ENCODE measurements at regions not wholly inside any gene's neighbourhood (a gene's known extent, or its start where the extent isn't known, plus 50 kb on each side); places are given as distances from the start of the nearest gene placed in this dataset.
"Not testable (repeated sequence)": the region's sequence is repeated elsewhere in the genome, so short reads cannot be mapped to it uniquely, and the experiment has no call there.

DNA sequence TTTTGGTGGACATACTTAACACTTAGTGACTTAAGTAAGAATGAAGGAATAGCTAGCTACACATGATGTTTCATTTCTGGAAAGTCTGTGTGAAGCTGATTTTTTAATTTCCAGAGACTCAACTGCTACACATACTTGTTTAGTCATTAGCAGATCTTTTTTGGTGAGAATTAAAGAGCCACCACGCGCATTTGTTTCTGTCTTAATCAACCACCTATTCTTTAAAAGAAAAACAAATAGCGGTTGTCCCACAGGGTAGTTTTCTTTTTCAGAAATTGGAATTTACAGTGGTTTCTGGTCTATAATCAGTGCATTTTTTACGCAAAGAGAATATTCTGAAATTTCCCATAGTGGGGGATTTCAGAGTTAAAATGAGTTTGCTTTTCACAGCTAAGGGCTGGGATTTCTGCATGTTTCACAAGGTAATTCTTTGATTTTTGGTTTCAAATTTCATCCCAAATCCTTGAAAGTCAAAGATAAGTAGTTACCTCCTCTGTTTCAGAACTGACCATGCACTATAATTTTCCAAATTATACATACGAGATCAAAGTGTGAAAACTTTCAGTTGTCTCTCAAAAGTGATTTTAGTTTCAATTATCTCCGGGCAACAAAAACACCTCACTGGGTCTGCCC, 631.0 kb upstream of the GRM7 start:
- DNase-seq = no peak

GRCh38 chr3:6242104-6242503, 618.8 kb upstream of the GRM7 start:
- DNase-seq = no peak

DNA sequence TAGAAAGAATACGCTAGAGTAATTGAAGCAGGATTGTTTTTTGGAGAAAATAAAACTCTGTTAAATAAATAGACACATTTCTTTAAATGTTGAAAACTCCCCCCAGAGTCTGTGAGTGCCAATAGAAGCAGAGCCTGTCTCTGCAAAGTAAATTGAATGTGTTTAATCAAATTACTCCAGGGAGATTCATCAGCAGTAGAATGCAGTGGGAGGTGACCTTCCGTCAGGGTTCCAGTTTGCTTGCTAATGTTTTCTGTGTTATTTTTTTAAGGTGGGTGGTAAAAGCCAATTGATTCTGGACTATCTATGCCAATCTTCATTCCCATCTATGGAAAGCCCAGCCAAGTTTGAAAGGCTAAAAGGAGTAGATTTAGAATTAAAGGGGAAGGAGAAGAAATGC, 612.4 kb upstream of the GRM7 start:
- no peak for DNase-seq

GRCh38 chr3:6249679-6250078, 611.2 kb upstream of the GRM7 start:
- no peak for DNase-seq

DNA sequence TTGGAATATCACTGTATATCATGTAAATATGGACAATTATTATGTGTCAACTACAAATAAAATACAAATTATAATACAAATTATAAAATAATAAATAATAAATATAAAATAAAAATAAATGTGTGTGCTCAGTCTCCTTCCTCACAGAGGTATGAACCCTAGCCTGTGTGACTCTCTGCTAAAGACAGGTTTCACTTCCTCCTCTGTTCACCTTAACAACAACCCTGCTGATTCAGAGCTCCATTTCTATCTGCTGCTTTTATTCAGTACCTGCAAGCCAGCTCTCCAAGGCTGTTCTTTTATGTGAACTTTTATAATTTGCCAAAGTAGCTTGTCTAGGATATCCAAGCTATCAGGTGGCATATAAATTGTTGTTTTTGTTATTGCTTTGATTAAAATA, 610.7 kb upstream of the GRM7 start:
- no peak for DNase-seq

GRCh38 chr3:6251612-6252400, 609.1 kb upstream of the GRM7 start:
- DNase-seq = no peak

DNA sequence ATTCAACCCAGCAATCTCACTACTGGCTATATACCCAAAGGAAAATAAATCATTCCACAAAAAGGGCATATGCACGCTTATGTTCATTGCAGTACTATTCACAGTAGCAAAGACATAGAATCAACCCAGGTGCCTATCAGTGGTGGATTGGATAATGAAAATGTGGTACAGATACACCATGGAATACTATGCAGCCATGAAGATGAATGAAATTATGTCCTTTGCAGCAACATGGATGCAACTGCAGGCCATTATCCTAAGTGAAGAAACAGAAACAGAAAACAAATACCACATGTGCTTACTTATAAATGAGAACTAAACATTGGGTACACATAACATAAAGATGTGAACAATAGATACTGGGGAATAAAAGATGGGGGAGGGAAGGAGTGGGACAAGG, 606.4 kb upstream of the GRM7 start:
- no peak for DNase-seq

GRCh38 chr3:6255229-6255628, 605.7 kb upstream of the GRM7 start:
- no peak for DNase-seq

- DNase-seq = no peak
These were observed 600.2 kb upstream of the GRM7 start for GRCh38 chr3:6260551-6261191.

GRCh38 chr3:6262010-6262409, 598.9 kb upstream of the GRM7 start:
- DNase-seq = no peak

- no peak for DNase-seq
These were observed 596.9 kb upstream of the GRM7 start for GRCh38 chr3:6264036-6264435.

DNA sequence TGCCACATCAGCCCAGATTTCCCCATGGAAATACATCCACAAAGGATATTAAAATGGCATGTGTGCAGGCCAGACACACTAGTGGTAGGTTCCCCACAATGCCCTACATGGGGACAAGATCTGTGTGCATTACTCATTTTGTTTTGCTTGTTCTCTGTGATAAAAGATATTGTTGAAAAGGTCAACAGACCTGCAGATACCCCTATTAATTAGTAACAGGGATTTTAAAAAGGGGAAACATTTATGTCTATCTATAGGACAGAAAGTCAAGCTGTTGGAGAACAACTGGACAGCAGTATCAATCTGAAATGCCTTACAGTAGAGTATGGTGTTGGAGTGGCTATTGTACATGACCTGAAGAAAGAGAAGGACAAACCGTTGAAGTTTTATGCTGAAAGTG, 596.0 kb upstream of the GRM7 start:
- DNase-seq = no peak

DNA sequence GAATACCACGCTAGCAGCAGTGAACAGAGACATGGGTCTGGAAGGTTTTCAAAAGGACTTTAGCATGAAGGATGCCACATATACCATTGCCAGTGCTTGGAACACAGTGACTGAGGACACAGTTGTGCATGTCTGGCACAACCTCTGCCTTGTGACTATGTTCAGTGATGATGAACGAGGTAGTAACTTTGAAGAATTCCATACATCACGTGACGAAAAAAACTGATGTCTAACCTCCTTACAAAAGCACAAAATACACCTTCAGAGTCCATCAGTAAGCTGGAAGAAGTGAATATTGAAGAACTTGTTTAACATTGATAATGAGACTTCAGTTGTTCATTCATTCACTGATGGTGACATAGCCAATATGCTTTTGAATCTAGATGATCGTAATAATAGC, 594.8 kb upstream of the GRM7 start:
- no peak for DNase-seq

GRCh38 chr3:6273878-6274277, 587.0 kb upstream of the GRM7 start:
- no peak for DNase-seq

GRCh38 chr3:6281662-6282061, 579.3 kb upstream of the GRM7 start:
- no peak for DNase-seq

DNA sequence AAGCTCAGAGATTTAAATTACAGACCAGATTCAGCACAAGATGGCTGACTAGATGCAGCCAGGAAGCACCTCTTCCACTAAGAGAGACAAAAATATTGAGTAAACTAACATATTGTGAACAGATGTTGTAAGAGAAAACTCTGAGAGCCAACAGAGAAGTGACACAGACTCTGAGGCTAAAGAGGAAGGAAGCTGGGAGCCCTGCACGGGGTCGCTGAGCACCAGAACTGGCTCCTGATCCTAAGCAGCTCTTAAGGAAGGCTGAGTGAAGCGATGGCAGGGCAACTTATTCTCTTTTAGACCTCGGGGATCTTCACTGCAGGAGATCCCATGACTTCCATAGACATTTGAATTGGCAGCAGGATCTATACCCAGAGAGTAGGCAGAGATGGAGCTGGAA, 578.0 kb upstream of the GRM7 start:
- DNase-seq = peak; percentile 29

DNA sequence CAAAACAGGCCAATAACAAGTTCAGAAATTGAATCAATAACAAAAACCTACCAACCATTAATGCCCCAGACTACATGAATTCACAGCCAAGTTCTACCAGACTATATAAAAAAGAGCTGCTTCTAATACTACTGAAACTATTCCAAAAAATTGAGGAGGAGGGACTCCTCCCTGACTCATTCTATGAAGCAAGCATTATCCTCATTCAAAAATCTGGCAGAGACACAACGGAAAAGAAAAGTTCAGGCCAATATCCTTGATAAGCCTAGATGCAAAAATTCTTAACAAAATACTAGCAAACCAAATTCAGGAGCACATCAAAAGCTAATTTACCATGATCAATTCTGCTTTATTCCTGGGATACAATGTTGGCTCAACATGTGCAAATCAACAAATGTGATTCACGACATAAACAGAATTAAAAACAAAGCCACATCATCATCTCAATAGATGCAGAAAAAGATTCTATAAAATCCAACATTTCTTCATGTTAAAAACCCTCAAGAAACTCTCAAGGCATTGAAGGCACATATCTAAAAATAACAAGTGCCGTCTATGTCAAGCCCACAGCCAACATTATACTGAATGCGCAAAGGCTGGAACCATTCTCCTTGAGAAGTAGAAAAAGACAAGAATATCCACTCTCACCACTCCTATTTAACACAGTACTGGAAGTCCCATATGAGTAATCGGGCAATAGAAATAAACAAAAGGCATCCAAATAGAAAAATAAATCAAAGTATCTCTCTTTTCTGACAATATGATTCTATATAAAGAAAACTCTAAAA, 573.6 kb upstream of the GRM7 start:
- DNase-seq = no peak

GRCh38 chr3:6301626-6302025, 559.3 kb upstream of the GRM7 start:
- DNase-seq = no peak

GRCh38 chr3:6315906-6316305, 545.0 kb upstream of the GRM7 start:
- DNase-seq = no peak

GRCh38 chr3:6321999-6322398, 538.9 kb upstream of the GRM7 start:
- no peak for DNase-seq

DNA sequence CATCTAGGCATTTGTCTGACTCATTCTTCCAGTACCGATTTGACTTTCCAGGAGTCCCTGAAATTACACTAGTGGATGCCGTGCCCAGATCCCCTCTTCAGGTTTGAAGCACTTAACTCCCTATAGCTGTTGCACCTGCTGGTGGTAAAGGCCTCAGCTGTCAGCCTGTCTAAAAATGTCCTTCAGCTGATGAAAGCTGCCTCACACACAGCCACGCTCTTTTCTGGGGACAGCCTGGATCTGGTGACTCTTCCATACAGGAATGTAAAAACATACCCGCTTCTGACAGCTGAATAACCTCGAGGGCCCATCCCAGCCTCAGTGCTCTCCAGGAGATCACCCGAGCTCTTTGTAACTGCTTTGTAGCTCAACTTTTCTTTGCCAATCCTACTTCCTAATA, 534.1 kb upstream of the GRM7 start:
- DNase-seq = no peak

- not testable (repeated sequence) for DNase-seq
These were observed 520.0 kb upstream of the GRM7 start for GRCh38 chr3:6340980-6341325.

- no peak for DNase-seq
These were observed 509.2 kb upstream of the GRM7 start for GRCh38 chr3:6351752-6352151.

DNA sequence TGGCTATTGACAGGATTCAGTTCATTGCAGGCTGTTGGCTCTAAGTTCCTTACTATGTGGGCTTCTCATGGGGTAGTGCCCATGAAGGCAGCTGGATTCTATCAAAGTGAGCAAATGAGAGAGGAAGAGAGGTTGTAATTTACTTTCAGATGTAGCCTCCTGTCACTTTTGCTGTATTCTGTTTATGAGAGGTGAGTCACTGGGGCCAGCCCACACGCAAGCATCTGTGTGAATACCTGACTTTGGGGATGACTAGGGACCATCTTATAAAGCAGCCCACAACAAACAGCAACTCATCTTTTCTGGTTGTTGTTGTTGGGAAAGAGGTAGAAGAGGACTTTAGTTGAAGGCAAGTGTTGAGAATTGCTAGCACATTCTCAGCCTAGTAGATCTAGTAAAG, 506.3 kb upstream of the GRM7 start:
- no peak for DNase-seq
